BLaER1 treated with 17β-estradiol and CSF1 and Interleukin-3, amounts not matched to agents 10 nM and 100 nM (cell line): ENCODE measurements at regions not wholly inside any gene's neighbourhood (a gene's known extent, or its start where the extent isn't known, plus 50 kb on each side); places are given as distances from the start of the nearest gene placed in this dataset.

ENCODE experiments used
- H3K27ac ChIP-seq, 11 experiments: shearing (Covaris generic); formaldehyde crosslinking; 2 replicates each; pipeline ENCODE4 v1.8.1; 2022
- H3K27me3 ChIP-seq, 11 experiments: shearing (Covaris generic); formaldehyde crosslinking; 2 replicates each; pipeline ENCODE4 v1.8.1; 2022
- H3K36me3 ChIP-seq, 11 experiments: shearing (Covaris generic); formaldehyde crosslinking; 2 replicates each; pipeline ENCODE4 v1.8.1; 2022
- H3K4me1 ChIP-seq, 10 experiments: shearing (Covaris generic); formaldehyde crosslinking; 2 replicates each; pipeline ENCODE4 v1.8.1; 2022
- H3K4me2 ChIP-seq, 11 experiments: shearing (Covaris generic); formaldehyde crosslinking; 2 replicates each; pipeline ENCODE4 v1.8.1; 2022
- H3K4me3 ChIP-seq, 10 experiments: shearing (Covaris generic); formaldehyde crosslinking; 2 replicates each; pipeline ENCODE4 v1.8.1; 2022
- H3K9ac ChIP-seq, 11 experiments: shearing (Covaris generic); formaldehyde crosslinking; 2 replicates each; pipeline ENCODE4 v1.8.1; 2022
- H3K9me3 ChIP-seq, 11 experiments: shearing (Covaris generic); formaldehyde crosslinking; replicated peaks in 1 of 11; 2 replicates each; pipeline ENCODE4 v1.8.1; 2022
- H4K20me1 ChIP-seq, 11 experiments: shearing (Covaris generic); formaldehyde crosslinking; 2 replicates each; pipeline ENCODE4 v1.8.1; 2022
- Cebpa-rat ChIP-seq, 11 experiments: shearing (Covaris generic); IDR thresholded peaks; 2 replicates each; pipeline ENCODE4 v1.8.1; 2022

GRCh38 chr19:32181216-32181920 lies 164.0 kb upstream of the ZNF507 start:
- H3K4me3 ChIP-seq, result no peak overlapping the region
- H3K4me2 ChIP-seq, result no peak overlapping the region
- H3K4me1 ChIP-seq, result no peaks in the 10 kb centered on the region
- no peaks in the 10 kb centered on the region for H3K36me3 ChIP-seq
- peaks cover 0 to 15% (median 7%) of the 10 kb centered on the region in 11 experiments; a peak in 8 of 22 replicates for H3K9me3 ChIP-seq
- H4K20me1 ChIP-seq, result no peaks in the 10 kb centered on the region
- no peak for TF ChIP-seq Cebpa-rat (IDR thresholded peaks at IDR 0.05)
- no peak overlapping the region for H3K27ac ChIP-seq
- H3K9ac ChIP-seq, result no peak overlapping the region
- no peaks in the 10 kb centered on the region for H3K27me3 ChIP-seq

- Histone ChIP-seq H3K36me3 (no peaks in the 10 kb centered on the region), H4K20me1 (no peaks in the 10 kb centered on the region), H3K4me2 (no peak overlapping the region), H3K4me1 (no peaks in the 10 kb centered on the region; a peak in 2 of 20 replicates), H3K9me3 (peaks cover 0 to 15% (median 7%) of the 10 kb centered on the region in 11 experiments; a peak in 8 of 22 replicates), H3K4me3 (no peak overlapping the region), H3K27ac (no peak overlapping the region), H3K27me3 (no peaks in the 10 kb centered on the region), H3K9ac (no peak overlapping the region)
- no peak for TF ChIP-seq Cebpa-rat (IDR thresholded peaks at IDR 0.05)
Measured at GRCh38 chr19:32186542-32187330, 158.7 kb upstream of the ZNF507 start.

DNA sequence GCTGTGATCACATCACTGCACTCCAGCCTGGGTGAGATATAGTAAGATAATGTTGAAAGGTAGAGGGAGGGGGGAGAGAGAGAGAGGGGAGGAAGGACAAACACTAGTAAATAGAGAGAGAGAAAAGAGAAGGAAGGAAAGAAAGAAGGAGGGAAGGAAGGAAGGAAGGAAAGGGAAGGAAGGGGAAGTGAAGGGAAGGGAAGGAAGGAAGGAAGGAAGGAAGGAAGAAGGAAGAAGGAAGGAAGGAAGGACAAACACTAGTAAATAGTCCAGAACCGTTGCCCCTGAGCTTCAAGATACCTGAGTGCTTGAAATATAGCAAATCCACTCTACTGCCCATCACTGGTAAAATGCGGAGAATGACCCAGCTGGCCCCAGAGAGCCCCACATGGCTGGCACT lies 156.5 kb upstream of the ZNF507 start:
- Histone ChIP-seq H4K20me1 (no peaks in the 10 kb centered on the region), H3K4me1 (no peaks in the 10 kb centered on the region; a peak in 2 of 20 replicates), H3K36me3 (no peaks in the 10 kb centered on the region), H3K27ac (no peak overlapping the region), H3K27me3 (no peaks in the 10 kb centered on the region), H3K4me3 (no peak overlapping the region), H3K9me3 (peaks cover under 1 to 28% (median 15%) of the 10 kb centered on the region in 11 experiments; a peak in 17 of 22 replicates), H3K4me2 (0 out of 22 replicates have a peak overlapping the region, but pooled peaks of 1 of the 11 experiments have one; percentile 6), H3K9ac (no peak overlapping the region)
- no peak for TF ChIP-seq Cebpa-rat (IDR thresholded peaks at IDR 0.05)

DNA sequence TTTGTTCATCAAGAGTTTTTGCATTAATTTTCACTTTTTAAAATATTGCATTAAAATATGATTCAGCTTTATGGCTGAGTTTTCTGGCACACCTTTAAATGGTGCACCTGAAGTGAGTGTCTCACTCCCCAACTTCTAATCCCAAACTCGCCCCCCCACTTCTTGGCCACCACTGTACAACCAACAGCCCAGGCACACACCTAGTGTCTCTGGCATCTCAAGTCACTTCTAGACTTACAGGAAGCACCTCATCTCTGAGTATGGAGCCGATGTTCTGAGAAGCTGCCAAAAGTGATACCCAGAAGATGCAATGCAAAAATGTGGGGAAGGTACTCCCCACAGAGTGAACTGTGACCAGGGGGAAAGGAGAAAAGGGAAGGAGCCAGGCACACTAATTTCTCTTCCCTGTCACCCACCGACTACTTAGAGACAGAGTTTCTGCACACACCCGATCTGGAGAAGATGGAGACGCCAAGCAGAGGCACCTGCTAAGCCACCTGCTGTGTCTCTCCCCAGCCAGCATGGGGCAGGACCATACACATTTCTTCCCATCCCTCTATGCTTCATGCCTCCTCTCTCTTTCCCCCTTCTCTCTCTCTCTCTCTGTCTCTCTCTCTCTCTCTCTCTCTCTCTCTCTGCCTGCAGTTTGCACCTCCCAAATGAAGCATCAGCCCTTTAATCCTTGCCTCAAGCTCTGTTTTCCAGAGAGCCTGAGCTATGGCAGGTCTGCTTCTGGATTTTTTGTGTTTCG lies 155.3 kb upstream of the ZNF507 start:
- H3K4me2 ChIP-seq, result no peak overlapping the region
- TF ChIP-seq Cebpa-rat (IDR thresholded peaks at IDR 0.05), result no peak
- no peak overlapping the region for H3K4me3 ChIP-seq
- H4K20me1 ChIP-seq, result no peaks in the 10 kb centered on the region
- H3K9ac ChIP-seq, result no peak overlapping the region
- no peaks in the 10 kb centered on the region for H3K36me3 ChIP-seq
- peaks cover 5 to 30% (median 20%) of the 10 kb centered on the region in 11 experiments; a peak in 18 of 22 replicates for H3K9me3 ChIP-seq
- H3K27ac ChIP-seq, result no peak overlapping the region
- no peaks in the 10 kb centered on the region; a peak in 2 of 20 replicates for H3K4me1 ChIP-seq
- no peaks in the 10 kb centered on the region for H3K27me3 ChIP-seq

DNA sequence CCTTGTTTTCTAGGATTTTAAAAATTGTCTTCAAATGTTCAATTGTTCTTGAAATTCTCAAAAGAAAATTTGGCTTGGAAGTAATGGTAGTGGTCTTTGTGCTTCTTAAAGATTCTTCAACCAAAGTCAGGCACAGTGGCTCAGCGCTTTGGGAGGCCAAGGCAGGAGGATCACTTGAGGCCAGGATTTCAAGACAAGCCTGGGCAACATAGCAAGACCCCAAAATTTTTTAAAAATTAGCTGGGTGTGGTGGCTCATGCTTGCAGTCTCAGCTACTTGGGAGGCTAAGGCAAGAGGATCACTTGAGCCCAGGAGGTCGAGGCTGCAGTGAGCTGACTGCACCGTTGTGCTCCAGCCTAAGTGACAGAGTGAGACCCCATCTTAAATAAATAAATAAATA lies 153.5 kb upstream of the ZNF507 start:
- Histone ChIP-seq H3K4me3 (no peak overlapping the region), H3K4me2 (no peak overlapping the region), H3K27me3 (no peaks in the 10 kb centered on the region), H3K4me1 (no peaks in the 10 kb centered on the region; a peak in 2 of 20 replicates), H3K9ac (no peak overlapping the region), H3K27ac (no peak overlapping the region), H3K9me3 (peaks cover 3 to 26% (median 19%) of the 10 kb centered on the region in 11 experiments; a peak in 16 of 22 replicates), H3K36me3 (no peaks in the 10 kb centered on the region), H4K20me1 (no peaks in the 10 kb centered on the region)
- no peak for TF ChIP-seq Cebpa-rat (IDR thresholded peaks at IDR 0.05)

GRCh38 chr19:32195706-32196610 lies 149.5 kb upstream of the ZNF507 start:
- TF ChIP-seq Cebpa-rat (IDR thresholded peaks at IDR 0.05), result no peak

DNA sequence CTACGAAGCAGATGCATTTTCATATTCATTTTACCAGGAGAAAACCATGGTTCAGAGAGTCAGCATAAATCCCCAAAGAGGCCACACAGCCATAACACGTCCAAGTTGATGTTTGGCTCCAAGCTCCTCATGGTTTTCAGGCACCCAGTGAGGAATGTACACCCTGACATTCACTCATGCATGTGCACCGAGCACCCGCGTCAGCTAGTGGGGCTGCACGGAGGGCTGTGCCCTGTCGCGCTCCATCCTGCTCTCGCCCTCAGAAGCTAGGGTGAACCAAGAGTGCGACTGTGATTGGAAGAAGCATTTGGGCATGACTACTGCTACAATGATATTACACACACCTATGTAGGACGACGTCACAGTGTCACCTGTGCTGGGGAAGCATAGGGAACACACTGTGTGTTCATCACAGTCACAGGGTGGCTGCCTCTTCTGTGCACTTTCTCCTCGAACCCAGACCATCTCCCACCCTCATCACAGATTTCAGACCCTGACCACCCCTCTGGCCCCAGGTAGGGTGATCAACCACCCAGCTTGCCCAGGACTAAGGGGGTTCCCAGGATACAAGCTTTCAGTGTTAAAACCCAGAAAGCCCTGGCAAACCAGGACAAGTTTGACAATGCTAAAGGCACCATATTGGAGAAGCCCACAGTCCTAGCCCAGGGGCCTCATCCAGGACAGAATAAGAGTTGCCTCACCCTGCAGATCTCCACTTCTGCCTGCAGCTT lies 148.6 kb upstream of the ZNF507 start:
- Histone ChIP-seq H3K36me3 (no peaks in the 10 kb centered on the region), H3K9ac (no peak overlapping the region), H3K27me3 (no peaks in the 10 kb centered on the region), H4K20me1 (no peaks in the 10 kb centered on the region), H3K4me2 (no peak overlapping the region), H3K4me1 (peaks cover 11 to 27% (median 25%) of the 10 kb centered on the region in 10 experiments), H3K4me3 (no peak overlapping the region), H3K27ac (no peak overlapping the region), H3K9me3 (peaks cover 3 to 26% (median 19%) of the 10 kb centered on the region in 11 experiments; a peak in 16 of 22 replicates)
- TF ChIP-seq Cebpa-rat (IDR thresholded peaks at IDR 0.05), result no peak

More at GRCh38 chr19:32195706-32196610, 149.5 kb upstream of the ZNF507 start:
- Histone ChIP-seq H3K4me3 (no peak overlapping the region), H3K4me1 (peaks cover 3 to 18% (median 16%) of the 10 kb centered on the region in 10 experiments; a peak in 19 of 20 replicates), H3K4me2 (no peak overlapping the region), H3K9ac (no peak overlapping the region), H3K9me3 (peaks cover 3 to 26% (median 19%) of the 10 kb centered on the region in 11 experiments; a peak in 16 of 22 replicates), H3K36me3 (no peaks in the 10 kb centered on the region), H3K27me3 (no peaks in the 10 kb centered on the region), H3K27ac (no peak overlapping the region), H4K20me1 (no peaks in the 10 kb centered on the region)
